ENCODE measurements at regions not wholly inside any gene's neighbourhood (a gene's known extent, or its start where the extent isn't known, plus 50 kb on each side); places are given as distances from the start of the nearest gene placed in this dataset.
"Not testable (repeated sequence)": the region's sequence is repeated elsewhere in the genome, so short reads cannot be mapped to it uniquely, and the experiment has no call there.

DNA sequence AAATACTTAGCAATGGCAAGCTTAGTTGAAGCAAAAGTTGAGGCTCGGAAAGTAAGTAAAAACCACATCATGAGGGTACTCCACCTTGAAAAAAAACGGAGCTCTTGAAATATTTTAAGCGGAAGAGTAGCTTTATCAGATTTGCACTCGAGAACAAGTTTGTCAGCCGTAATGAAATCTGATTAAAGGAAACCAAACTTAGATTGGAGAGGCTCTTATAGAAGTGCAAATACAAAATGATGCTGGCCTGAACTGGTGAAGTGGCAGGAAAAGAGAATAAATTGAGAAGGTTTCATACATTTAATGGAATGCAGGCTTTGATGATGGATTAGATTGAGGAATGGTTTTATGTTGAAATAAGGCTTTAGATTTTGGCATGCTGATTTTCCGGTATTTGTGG, 484.2 kb downstream of the PID1 start:
- no peak for DNase-seq (ENCODE audit: low spot score)

DNA sequence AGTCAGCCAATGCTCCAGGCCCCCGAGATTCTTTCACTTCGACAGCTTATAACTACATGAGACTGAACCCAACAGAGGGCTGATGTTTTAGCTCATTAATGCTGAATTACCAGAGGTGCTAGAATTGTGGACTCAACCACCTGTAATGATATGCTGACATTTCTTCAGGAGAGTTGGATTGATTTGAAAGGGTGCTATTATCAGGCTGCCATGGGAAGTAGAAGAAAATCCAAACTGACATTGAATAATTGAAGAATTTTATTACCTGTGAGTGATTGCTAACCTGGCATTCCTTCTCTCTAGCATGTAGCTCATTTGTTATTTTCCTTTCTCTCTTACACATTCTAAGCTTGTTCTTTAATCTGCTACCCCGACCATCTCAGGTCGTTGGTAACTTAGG, 488.8 kb downstream of the PID1 start:
- DNase-seq (ENCODE audit: low spot score) = no peak

DNA sequence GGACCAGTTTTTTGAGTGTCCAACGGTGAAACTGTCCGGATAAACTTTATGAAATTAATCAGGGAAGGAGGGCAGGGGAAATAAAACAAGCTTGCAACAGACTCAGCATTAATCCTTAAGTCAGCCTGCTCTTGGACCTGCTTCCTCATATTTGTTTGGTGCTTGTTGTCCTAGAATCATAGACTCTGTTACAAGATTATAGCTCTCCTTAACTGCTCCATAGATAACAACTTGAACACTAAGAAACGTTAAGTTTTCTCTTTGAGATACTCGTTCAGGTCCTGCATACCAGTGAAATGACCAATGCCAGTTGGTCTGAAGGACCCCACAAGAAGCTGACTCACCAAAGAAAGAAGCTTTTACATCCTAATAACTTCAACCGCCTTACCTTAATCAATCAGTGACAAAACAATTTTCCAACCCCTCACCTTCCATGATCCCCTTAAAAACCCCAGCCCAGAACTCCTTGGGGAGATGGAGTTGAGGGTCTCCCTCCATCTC, 493.2 kb downstream of the PID1 start:
- DNase-seq (ENCODE audit: low spot score) = no peak

- DNase-seq (ENCODE audit: low spot score) = no peak
Measured at GRCh38 chr2:228774548-228774947, 496.5 kb downstream of the PID1 start.

- DNase-seq (ENCODE audit: low spot score) = no peak
Measured at GRCh38 chr2:228771774-228772173, 499.3 kb downstream of the PID1 start.

DNA sequence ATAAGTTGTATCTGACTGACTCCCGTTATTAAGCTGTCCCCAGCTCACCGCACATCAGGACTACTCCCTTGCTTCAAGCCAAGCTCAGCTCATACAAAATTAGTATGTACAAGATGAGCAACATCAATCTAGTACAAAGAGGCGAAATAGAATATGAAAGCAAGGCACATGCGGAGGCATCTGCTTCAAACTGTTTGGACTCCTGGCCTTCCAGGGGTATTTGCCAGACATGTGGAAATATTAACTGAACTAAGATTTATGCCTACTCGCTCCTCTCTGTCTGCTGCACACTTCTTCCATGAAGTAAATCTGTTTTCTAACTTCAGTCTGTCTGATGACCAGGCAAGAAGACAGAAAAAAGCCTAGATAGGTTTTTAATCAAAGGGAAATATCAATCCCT, 499.8 kb downstream of the PID1 start:
- DNase-seq (ENCODE audit: low spot score) = no peak

DNA sequence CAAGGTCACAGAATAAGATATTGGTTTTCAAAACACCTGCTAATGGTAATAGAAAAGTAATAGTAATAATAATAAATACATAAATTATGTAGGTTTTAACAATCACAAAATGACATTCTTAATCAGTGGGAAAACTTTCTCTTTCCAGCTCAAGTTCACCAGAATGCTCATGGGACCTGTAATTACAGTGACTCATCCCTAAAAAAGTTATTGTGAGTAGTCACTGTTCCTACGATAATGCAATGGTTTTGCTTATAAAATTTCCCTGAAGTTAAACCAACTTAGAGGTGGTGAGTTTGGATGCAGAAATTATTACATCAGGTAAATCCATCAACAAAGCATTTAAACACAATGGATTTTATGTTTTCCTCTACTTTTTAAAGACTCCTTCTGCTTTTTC, 502.3 kb downstream of the PID1 start:
- DNase-seq (ENCODE audit: low spot score) = peak; percentile 81

- not testable (repeated sequence) for DNase-seq (ENCODE audit: low spot score)
Measured at GRCh38 chr2:228768141-228768540, 502.9 kb downstream of the PID1 start.

- DNase-seq (ENCODE audit: low spot score) = peak; percentile 30
Measured at GRCh38 chr2:228767196-228767595, 503.9 kb downstream of the PID1 start.

GRCh38 chr2:228763379-228763981, 507.6 kb downstream of the PID1 start:
- DNase-seq (ENCODE audit: low spot score) = no peak

GRCh38 chr2:228762565-228762964, 508.5 kb downstream of the PID1 start:
- no peak for DNase-seq (ENCODE audit: low spot score)

- not testable (repeated sequence) for DNase-seq (ENCODE audit: low spot score)
Measured at GRCh38 chr2:228755661-228756060, 515.4 kb downstream of the PID1 start.

- no peak for DNase-seq (ENCODE audit: low spot score)
Measured at GRCh38 chr2:228747483-228747882, 523.6 kb downstream of the PID1 start.

DNA sequence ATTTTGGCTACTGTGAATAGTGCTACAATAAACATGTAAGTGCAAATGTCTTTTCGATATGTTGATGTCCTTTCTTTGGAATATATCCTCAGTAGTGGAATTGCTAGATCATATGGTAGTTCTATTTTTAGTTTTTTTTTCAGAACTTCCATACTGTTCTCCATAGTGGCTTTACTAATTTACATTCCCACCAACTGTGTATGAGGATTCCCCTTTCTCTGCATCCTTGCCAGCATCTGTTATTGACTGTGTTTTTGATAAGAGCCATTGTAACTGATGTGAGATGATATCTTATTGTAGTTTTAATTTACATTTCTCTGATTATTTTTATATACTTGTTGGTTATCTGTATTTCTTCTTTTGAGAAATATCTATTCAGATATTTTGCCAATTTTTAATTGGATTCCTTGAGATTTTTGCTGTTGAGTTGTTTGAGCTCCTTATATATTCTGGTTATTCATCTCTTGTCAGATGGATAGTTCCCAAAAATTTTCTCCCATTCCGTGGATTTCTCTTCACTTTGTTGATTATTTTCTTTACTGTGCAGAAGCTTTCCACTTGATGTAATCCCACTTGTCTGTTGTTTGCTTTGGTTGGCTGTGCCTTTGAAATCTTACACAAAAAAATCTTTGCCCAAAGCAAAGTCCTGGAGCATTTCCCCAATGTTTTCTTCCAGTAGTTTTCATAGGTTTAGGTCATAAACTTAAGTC, 532.3 kb downstream of the PID1 start:
- no peak for DNase-seq (ENCODE audit: low spot score)

GRCh38 chr2:228735697-228736096, 535.4 kb downstream of the PID1 start:
- DNase-seq (ENCODE audit: low spot score) = no peak

DNA sequence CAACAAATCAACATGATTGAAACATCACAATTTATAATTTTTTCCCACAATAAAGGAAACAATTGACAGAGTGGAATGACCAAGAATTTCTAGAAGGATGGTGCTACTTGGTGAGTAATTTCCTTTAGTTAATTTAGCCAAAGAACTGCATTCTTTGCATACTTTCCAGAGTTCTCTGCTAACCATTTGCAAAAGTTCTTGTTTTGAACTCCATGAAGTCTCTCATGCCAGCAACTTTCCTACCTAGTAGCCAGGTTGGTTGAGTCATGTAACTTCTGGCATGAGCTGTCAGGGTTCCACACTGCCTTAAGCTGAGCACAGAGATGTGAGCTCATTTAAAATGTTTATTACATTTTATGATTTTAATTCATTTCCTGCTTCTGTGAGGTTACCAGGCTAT, 539.6 kb downstream of the PID1 start:
- DNase-seq (ENCODE audit: low spot score) = peak; percentile 84

- DNase-seq (ENCODE audit: low spot score) = peak; percentile 38
Measured at GRCh38 chr2:228728961-228729360, 542.1 kb downstream of the PID1 start.

DNA sequence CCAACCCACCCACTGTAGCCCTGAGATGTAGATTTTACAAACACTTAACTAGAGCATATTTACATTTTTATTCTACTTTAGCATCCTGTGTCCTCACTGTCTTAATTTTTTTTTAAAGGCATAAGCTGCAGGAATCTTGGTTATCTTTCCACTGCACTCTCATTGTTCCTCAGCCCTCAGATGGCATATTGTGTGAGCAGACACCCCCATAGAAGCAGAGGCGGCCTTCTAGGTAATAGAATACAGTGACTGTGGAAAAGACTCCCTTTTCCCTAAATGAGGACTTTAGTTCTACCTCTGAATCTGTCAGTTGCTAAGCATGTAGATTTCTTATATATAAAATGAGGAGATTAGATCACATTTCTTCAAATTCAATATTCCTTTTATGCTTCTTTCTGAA, 543.5 kb upstream of the SPHKAP start:
- no peak for DNase-seq (ENCODE audit: low spot score)

GRCh38 chr2:228723599-228723998, 542.1 kb upstream of the SPHKAP start:
- DNase-seq (ENCODE audit: low spot score) = no peak

GRCh38 chr2:228722311-228722710, 540.8 kb upstream of the SPHKAP start:
- DNase-seq (ENCODE audit: low spot score) = no peak

DNA sequence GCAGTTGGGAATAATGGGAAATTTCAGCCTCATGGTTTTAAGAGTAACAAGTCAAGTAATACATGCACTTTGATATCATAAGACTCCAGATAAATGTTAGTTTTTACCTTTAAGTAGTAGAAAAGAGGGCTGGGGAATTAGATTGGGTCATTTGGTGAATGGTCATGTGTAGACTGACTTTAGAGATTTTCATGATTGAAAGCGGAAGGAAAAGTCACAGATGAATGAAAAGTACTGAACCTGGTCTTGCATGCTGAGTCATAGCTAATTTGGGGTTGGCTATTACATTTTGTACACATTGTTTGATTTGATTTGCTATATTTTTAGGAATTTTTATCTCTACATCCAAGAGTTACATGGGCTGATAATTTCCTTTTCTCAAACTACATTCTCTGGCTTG, 539.4 kb upstream of the SPHKAP start:
- DNase-seq (ENCODE audit: low spot score) = no peak

DNA sequence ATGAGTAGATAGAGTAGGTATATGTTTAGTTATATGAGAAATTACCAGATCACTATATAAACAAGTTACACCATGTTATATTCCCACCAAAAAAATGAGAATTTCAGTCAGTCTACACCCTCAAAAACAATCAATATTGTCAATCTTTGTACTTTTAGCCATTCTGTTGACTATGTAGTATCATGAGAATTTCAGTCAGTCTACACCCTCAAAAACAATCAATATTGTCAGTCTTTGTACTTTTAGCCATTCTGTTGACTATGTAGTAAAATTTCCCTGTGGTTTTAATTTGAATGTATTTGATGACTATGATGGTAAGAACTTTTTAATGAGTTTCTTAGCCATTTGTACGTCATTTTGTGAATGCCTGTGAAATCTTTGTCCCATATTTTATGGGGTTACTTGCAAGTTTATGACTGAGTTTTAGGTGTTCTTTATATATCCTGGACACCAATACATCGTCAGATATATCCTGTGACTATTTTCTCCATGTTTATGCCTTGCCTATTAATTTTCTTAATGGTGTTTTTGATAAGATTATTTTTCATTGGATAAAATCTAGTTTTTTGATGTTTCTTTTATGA, 528.4 kb upstream of the SPHKAP start:
- DNase-seq (ENCODE audit: low spot score) = no peak

- no peak for DNase-seq (ENCODE audit: low spot score)
Measured at GRCh38 chr2:228707846-228708245, 526.4 kb upstream of the SPHKAP start.

All from AG08395 (cell line).